ENCODE measurements at regions not wholly inside any gene's neighbourhood (a gene's known extent, or its start where the extent isn't known, plus 50 kb on each side); places are given as distances from the start of the nearest gene placed in this dataset.

DNA sequence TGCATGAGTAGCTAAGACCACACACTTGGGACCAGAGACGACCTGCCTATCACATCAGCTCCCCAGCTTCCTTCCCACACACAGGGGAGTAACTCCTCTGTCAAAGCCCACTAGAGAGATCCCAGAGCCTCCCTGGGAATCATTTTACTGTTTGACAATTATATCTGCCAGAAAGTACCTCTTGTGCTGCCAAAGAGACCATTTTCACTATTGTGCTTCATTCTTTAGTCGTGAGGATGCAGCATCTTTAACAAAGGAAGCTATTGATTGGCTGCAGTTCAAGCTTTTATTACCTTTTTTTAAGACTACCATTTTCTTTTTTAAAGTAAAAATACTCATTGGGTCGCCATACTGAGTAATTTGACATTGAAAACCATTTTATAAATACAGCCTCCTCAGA is 194.5 kb upstream of the RGS6 start:
- CTCF ChIA-PET: no interaction called here
- BruUV-seq (replicated peaks): no TSS peak
- intact Hi-C loops (cut with micrococcal nuclease; ENCODE audit: unreplicated experiment): no loop called here
- Histone ChIP-seq H3K27ac (no peak overlapping the region), H3K9me3 (ENCODE audit: insufficient read depth, low read depth) (no peaks in the 10 kb centered on the region), H2AFZ (no peak overlapping the region), H3K79me2 (ENCODE audit: low read depth) (no peaks in the 10 kb centered on the region), H3K9me2 (ENCODE audit: insufficient read depth) (no peaks in the 10 kb centered on the region), H3F3A (ENCODE audit: insufficient read depth, low read depth) (peaks cover 19% of the 10 kb centered on the region), H3K4me2 (no peak overlapping the region), H3K36me3 (ENCODE audit: low read depth) (peaks cover 44% of the 10 kb centered on the region), H3K27me3 (ENCODE audit: insufficient read depth, low read depth) (no peaks in the 10 kb centered on the region), H4K20me1 (ENCODE audit: insufficient read depth) (no peaks in the 10 kb centered on the region), H3K4me1 (replicated peaks; ENCODE audit: insufficient read depth) (0 out of 2 replicates have a peak, but pooled peaks cover 10% of the 10 kb centered on the region), H3K4me3 (no peak overlapping the region)
- POLR2A ChIA-PET (ENCODE audit: unreplicated experiment): no interaction called here
- DNase-seq: no peak
- no peak for TF ChIP-seq CTCF (conservative IDR thresholded peaks at IDR 0.05)
- TF ChIP-seq EZH2 (IDR thresholded peaks at IDR 0.05; ENCODE audit: low read depth): no peak

DNA sequence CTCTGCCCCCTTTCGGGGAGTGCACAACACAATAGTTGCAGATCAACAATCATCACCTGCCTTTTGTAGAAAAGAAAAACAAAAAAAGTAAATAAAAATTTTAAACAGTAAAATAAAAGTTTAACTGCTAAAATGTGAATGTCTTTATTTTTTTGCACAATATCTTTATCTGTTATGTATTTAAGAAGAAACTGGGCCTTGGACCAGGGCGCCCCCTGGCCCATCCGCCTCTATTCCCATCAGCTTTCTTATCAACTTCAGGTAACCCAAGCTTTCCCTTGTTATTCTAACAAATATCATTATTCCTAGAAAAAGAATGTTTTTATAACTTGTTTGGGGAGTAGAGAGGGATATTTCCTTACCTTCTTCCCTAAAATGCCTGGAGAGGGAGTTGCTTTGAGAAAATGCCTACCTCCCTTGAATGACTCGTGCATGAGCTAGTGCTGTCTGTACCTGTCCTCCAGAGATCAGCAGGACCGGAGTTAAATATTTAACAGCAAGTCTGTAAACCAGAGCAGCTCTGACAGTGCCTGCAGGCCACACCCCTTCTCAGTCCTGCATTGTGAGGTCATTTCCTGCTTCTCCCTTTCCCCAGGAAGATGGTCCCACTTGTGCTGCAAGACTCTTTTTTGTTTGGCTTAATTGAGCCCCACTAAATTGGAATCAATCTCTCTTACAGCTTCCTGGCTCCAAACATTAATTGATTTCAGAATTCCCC is 192.8 kb upstream of the RGS6 start:
- H3K4me3 ChIP-seq: no peak overlapping the region
- intact Hi-C loops (cut with micrococcal nuclease; ENCODE audit: unreplicated experiment): no loop called here
- 0 out of 2 replicates have a peak, but pooled peaks cover 10% of the 10 kb centered on the region for H3K4me1 ChIP-seq (replicated peaks; ENCODE audit: insufficient read depth)
- no peak overlapping the region for H2AFZ ChIP-seq
- peaks cover 19% of the 10 kb centered on the region for H3F3A ChIP-seq (ENCODE audit: insufficient read depth, low read depth)
- POLR2A ChIA-PET (ENCODE audit: unreplicated experiment): no interaction called here
- no peak overlapping the region for H3K4me2 ChIP-seq
- BruUV-seq (replicated peaks): no TSS peak
- H3K9me3 ChIP-seq (ENCODE audit: insufficient read depth, low read depth): no peaks in the 10 kb centered on the region
- CTCF ChIA-PET: interaction anchor here (0.7 to 1.2 kb wide), 3 partner anchors 49 to 635 kb away, joined by 3 read pairs; no protein-coding TSS in a partner anchor
- no peaks in the 10 kb centered on the region for H3K9me2 ChIP-seq (ENCODE audit: insufficient read depth)
- no peaks in the 10 kb centered on the region for H3K27me3 ChIP-seq (ENCODE audit: insufficient read depth, low read depth)
- peak; percentile 26 to 46 for DNase-seq
- H4K20me1 ChIP-seq (ENCODE audit: insufficient read depth): no peaks in the 10 kb centered on the region
- no peaks in the 10 kb centered on the region for H3K79me2 ChIP-seq (ENCODE audit: low read depth)
- H3K36me3 ChIP-seq (ENCODE audit: low read depth): peaks cover 36% of the 10 kb centered on the region
- H3K27ac ChIP-seq: peak overlapping the region; percentile 23; the same call in 1 of the 2 replicates
- TF ChIP-seq CTCF (conservative IDR thresholded peaks at IDR 0.05) (no peak), EZH2 (IDR thresholded peaks at IDR 0.05; ENCODE audit: low read depth) (no peak)

GRCh38 chr14:71741241-71741640 is 191.0 kb upstream of the RGS6 start:
- H3K27ac ChIP-seq: no peak overlapping the region
- POLR2A ChIA-PET (ENCODE audit: unreplicated experiment): no interaction called here
- H3F3A ChIP-seq (ENCODE audit: insufficient read depth, low read depth): peaks cover 19% of the 10 kb centered on the region
- DNase-seq: no peak
- CTCF ChIA-PET: no interaction called here
- TF ChIP-seq EZH2 (IDR thresholded peaks at IDR 0.05; ENCODE audit: low read depth) (no peak), CTCF (conservative IDR thresholded peaks at IDR 0.05) (no peak)
- no peaks in the 10 kb centered on the region for H3K9me3 ChIP-seq (ENCODE audit: insufficient read depth, low read depth)
- BruUV-seq (replicated peaks): no TSS peak
- H4K20me1 ChIP-seq (ENCODE audit: insufficient read depth): no peaks in the 10 kb centered on the region
- H3K4me2 ChIP-seq: no peak overlapping the region
- H3K79me2 ChIP-seq (ENCODE audit: low read depth): no peaks in the 10 kb centered on the region
- 0 out of 2 replicates have a peak, but pooled peaks cover 10% of the 10 kb centered on the region for H3K4me1 ChIP-seq (replicated peaks; ENCODE audit: insufficient read depth)
- no peaks in the 10 kb centered on the region for H3K9me2 ChIP-seq (ENCODE audit: insufficient read depth)
- H3K4me3 ChIP-seq: no peak overlapping the region
- H3K36me3 ChIP-seq (ENCODE audit: low read depth): peaks cover 23% of the 10 kb centered on the region; the same call in 1 of the 2 replicates
- H2AFZ ChIP-seq: no peak overlapping the region
- intact Hi-C loops (cut with micrococcal nuclease; ENCODE audit: unreplicated experiment): no loop called here
- H3K27me3 ChIP-seq (ENCODE audit: insufficient read depth, low read depth): no peaks in the 10 kb centered on the region

Data from PC-9 (cell line).